ENCODE measurements at regions not wholly inside any gene's neighbourhood (a gene's known extent, or its start where the extent isn't known, plus 50 kb on each side); places are given as distances from the start of the nearest gene placed in this dataset.
"Not testable (repeated sequence)": the region's sequence is repeated elsewhere in the genome, so short reads cannot be mapped to it uniquely, and the experiment has no call there.

DNA sequence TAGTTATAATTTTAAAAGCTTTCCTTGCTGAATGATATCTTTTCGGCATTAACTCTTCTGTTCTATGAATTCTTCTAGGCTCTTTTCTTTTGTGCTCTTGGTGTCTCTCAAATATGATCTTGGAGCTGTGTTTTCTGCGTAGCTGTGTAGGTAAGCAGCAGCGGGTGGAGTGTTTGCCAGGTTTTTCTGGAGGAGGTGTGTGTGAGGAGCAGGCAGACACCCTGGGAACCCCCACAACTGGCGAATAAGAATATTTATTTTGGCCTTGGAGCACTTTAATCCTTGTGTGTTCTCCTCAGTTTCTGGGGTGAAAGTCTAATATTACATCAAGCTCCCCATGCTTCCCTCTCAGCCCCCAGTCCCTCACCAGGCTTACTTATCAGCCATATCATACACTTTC, 232.0 kb upstream of the FANCL start:
- H3K27me3 Mint-ChIP-seq (ENCODE audit: unreplicated experiment): no peaks in the 10 kb centered on the region
- H3K4me3 Mint-ChIP-seq (ENCODE audit: unreplicated experiment): no peak overlapping the region
- no peaks in the 10 kb centered on the region for H3K4me1 Mint-ChIP-seq (ENCODE audit: unreplicated experiment)
- H3K9me3 Mint-ChIP-seq (ENCODE audit: unreplicated experiment): no peaks in the 10 kb centered on the region
- H3K27ac Mint-ChIP-seq (ENCODE audit: unreplicated experiment): no peak overlapping the region
- TF ChIP-seq, protein P1, sequence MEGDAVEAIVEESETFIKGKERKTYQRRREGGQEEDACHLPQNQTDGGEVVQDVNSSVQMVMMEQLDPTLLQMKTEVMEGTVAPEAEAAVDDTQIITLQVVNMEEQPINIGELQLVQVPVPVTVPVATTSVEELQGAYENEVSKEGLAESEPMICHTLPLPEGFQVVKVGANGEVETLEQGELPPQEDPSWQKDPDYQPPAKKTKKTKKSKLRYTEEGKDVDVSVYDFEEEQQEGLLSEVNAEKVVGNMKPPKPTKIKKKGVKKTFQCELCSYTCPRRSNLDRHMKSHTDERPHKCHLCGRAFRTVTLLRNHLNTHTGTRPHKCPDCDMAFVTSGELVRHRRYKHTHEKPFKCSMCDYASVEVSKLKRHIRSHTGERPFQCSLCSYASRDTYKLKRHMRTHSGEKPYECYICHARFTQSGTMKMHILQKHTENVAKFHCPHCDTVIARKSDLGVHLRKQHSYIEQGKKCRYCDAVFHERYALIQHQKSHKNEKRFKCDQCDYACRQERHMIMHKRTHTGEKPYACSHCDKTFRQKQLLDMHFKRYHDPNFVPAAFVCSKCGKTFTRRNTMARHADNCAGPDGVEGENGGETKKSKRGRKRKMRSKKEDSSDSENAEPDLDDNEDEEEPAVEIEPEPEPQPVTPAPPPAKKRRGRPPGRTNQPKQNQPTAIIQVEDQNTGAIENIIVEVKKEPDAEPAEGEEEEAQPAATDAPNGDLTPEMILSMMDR (IDR thresholded peaks at IDR 0.05; ENCODE audit: unreplicated experiment): no peak
- H3K36me3 Mint-ChIP-seq (ENCODE audit: low read depth, unreplicated experiment): no peaks in the 10 kb centered on the region
- no peak for DNase-seq (ENCODE audit: low spot score)

DNA sequence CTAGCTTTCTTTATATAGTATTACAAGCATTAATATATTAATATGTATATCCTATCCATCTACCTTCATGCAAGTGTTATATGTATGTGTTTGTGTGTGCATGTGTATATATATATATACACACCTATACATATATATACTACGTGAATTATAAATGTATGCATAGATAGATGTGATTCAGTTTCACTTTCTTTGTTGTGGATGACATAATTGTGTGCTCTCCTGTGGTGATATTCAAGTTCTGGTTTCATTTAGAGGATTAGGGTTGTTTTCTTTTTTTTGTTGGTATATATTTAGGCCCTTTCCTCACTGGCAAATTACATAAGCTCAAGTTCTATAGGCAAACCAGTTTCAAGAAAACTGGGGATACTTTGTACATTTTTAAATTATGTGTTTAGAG, 225.7 kb upstream of the FANCL start:
- Mint-ChIP-seq H3K27me3 (ENCODE audit: unreplicated experiment) (no peaks in the 10 kb centered on the region), H3K4me1 (ENCODE audit: unreplicated experiment) (no peaks in the 10 kb centered on the region), H3K27ac (ENCODE audit: unreplicated experiment) (no peak overlapping the region), H3K4me3 (ENCODE audit: unreplicated experiment) (no peak overlapping the region), H3K36me3 (ENCODE audit: low read depth, unreplicated experiment) (no peaks in the 10 kb centered on the region), H3K9me3 (ENCODE audit: unreplicated experiment) (no peaks in the 10 kb centered on the region)
- TF ChIP-seq, protein P1 (IDR thresholded peaks at IDR 0.05; ENCODE audit: unreplicated experiment): no peak
- DNase-seq (ENCODE audit: low spot score): no peak

DNA sequence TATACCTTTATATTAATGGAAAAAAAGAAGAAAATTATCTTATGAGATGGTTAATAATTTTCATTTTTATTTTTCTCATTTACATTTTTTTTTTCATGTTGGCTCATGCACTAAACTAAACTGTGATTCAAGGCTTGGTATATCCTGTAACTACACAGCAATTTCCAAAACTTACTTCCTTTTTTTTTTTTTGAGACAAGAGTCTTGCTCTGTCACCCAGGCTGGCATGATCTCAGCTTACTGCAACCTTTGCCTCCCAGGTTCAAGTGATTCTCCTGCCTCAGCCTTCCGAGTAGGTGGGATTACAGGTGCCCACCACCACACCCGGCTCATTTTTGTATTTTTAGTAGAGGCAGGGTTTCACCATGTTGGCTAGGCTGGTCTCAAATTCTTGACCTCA, 224.9 kb upstream of the FANCL start:
- H3K9me3 Mint-ChIP-seq (ENCODE audit: unreplicated experiment); H3K4me1 Mint-ChIP-seq (ENCODE audit: unreplicated experiment); H3K27ac Mint-ChIP-seq (ENCODE audit: unreplicated experiment); H3K27me3 Mint-ChIP-seq (ENCODE audit: unreplicated experiment); H3K36me3 Mint-ChIP-seq (ENCODE audit: low read depth, unreplicated experiment); H3K4me3 Mint-ChIP-seq (ENCODE audit: unreplicated experiment); DNase-seq (ENCODE audit: low spot score): not testable (repeated sequence)

DNA sequence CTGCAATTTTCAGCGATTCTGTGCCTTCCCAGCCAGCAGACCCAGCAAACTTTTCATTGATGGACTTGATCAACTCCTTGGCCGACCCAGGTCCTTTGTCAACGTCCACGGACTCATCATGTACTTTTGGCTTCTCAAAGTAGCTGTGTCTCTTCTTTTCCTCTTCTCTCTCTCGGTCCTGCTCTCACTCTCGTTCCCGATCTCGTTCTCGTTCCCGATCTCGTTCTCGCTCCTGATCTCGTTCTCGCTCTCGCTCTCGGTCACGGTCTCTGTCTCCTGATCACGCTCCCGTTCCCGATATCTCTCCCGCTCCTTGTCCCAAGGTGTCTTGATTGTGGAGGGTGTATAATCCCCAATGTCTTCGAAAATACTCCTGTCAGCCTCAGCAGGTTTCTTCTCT, 219.5 kb upstream of the FANCL start:
- Mint-ChIP-seq H3K27ac (ENCODE audit: unreplicated experiment) (no peak overlapping the region), H3K9me3 (ENCODE audit: unreplicated experiment) (no peaks in the 10 kb centered on the region), H3K4me1 (ENCODE audit: unreplicated experiment) (no peaks in the 10 kb centered on the region), H3K36me3 (ENCODE audit: low read depth, unreplicated experiment) (no peaks in the 10 kb centered on the region), H3K27me3 (ENCODE audit: unreplicated experiment) (no peaks in the 10 kb centered on the region), H3K4me3 (ENCODE audit: unreplicated experiment) (no peak overlapping the region)
- DNase-seq (ENCODE audit: low spot score): no peak
- TF ChIP-seq, protein P1 (IDR thresholded peaks at IDR 0.05; ENCODE audit: unreplicated experiment): no peak

DNA sequence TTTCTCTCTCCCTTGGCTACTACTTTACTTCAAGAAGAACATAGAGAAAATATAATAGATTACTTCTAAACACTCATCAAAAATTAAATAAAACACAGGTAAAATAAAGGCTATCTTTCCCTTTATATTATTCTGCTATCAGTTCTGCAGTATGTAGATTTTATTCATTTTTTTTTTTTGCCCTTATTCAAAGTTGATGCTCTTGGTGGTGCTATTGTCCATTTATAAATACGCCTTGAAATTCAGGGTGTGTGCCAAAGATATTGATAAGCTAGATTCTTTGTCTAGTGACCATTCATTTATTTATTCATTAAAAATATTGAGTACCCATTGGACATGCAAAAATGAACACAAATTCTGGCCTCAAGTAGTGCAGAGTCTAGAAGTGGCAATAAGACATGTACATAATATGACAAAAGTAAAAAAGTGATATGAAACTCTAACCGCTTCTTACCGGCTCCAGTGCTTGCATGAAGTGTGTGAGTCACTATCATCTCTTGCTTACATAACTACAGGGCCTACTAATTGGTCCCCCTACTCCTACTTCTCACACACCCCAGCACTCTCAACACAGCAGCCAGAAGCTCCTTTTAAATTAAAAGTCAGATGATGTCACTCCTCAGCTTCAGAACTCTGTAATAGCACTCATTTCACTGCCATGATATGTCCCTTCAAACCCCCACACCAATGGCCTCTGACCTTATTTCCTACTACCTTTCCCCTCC, 208.3 kb upstream of the FANCL start:
- no peak overlapping the region for H3K27ac Mint-ChIP-seq (ENCODE audit: unreplicated experiment)
- H3K4me3 Mint-ChIP-seq (ENCODE audit: unreplicated experiment): no peak overlapping the region
- H3K9me3 Mint-ChIP-seq (ENCODE audit: unreplicated experiment): no peaks in the 10 kb centered on the region
- H3K4me1 Mint-ChIP-seq (ENCODE audit: unreplicated experiment): peaks cover 7% of the 10 kb centered on the region
- DNase-seq (ENCODE audit: low spot score): no peak
- no peaks in the 10 kb centered on the region for H3K27me3 Mint-ChIP-seq (ENCODE audit: unreplicated experiment)
- H3K36me3 Mint-ChIP-seq (ENCODE audit: low read depth, unreplicated experiment): no peaks in the 10 kb centered on the region
- TF ChIP-seq, protein P1 (IDR thresholded peaks at IDR 0.05; ENCODE audit: unreplicated experiment): no peak
